HK-2 (cell line): ENCODE measurements at regions not wholly inside any gene's neighbourhood (a gene's known extent, or its start where the extent isn't known, plus 50 kb on each side); places are given as distances from the start of the nearest gene placed in this dataset.

Experiments used
- DNase-seq: peaks from one replicate; pipeline ENCODE4 v3.0.0-alpha.2; 2018; ENCODE audit not compliant: unreplicated experiment

GRCh38 chr13:23983671-23984070 lies 86.4 kb upstream of the C1QTNF9B start:
- no peak for DNase-seq

- DNase-seq: no peak
Observed at GRCh38 chr13:23984546-23984945, 87.2 kb upstream of the C1QTNF9B start.

GRCh38 chr13:23985060-23985459 lies 87.8 kb upstream of the C1QTNF9B start:
- no peak for DNase-seq

GRCh38 chr13:23985839-23986238 lies 88.5 kb upstream of the C1QTNF9B start:
- DNase-seq: no peak

- DNase-seq: no peak
Observed at GRCh38 chr13:23986619-23987018, 89.3 kb upstream of the C1QTNF9B start.

GRCh38 chr13:23987331-23987894 lies 90.1 kb upstream of the C1QTNF9B start:
- no peak for DNase-seq

- no peak for DNase-seq
Observed at GRCh38 chr13:23988546-23989122, 91.3 kb upstream of the C1QTNF9B start.

- no peak for DNase-seq
Observed at GRCh38 chr13:23990455-23990854, 93.2 kb upstream of the C1QTNF9B start.

GRCh38 chr13:23991119-23991518 lies 93.8 kb upstream of the C1QTNF9B start:
- DNase-seq: no peak

GRCh38 chr13:23992781-23993679 lies 95.7 kb upstream of the C1QTNF9B start:
- no peak for DNase-seq

GRCh38 chr13:23993680-23993985 lies 96.3 kb upstream of the C1QTNF9B start:
- DNase-seq: no peak

- no peak for DNase-seq
Observed at GRCh38 chr13:23995283-23996073, 98.2 kb upstream of the C1QTNF9B start.

GRCh38 chr13:23996456-23996855 lies 99.2 kb upstream of the C1QTNF9B start:
- no peak for DNase-seq

- no peak for DNase-seq
Observed at GRCh38 chr13:23999424-23999823, 102.1 kb upstream of the C1QTNF9B start.

- no peak for DNase-seq
Observed at GRCh38 chr13:24002206-24002815, 105.0 kb upstream of the C1QTNF9B start.

GRCh38 chr13:24004142-24004899 lies 107.0 kb upstream of the C1QTNF9B start:
- DNase-seq: no peak

GRCh38 chr13:24004971-24005370 lies 107.7 kb upstream of the C1QTNF9B start:
- no peak for DNase-seq

- no peak for DNase-seq
Observed at GRCh38 chr13:24005755-24006281, 108.5 kb upstream of the C1QTNF9B start.

- DNase-seq: no peak
Observed at GRCh38 chr13:24006520-24007248, 109.4 kb upstream of the C1QTNF9B start.

- DNase-seq: no peak
Observed at GRCh38 chr13:24007979-24008620, 110.8 kb upstream of the C1QTNF9B start.
